ENCODE measurements at regions not wholly inside any gene's neighbourhood (a gene's known extent, or its start where the extent isn't known, plus 50 kb on each side); places are given as distances from the start of the nearest gene placed in this dataset.
A peak's percentile ranks its signal among the peaks of the same experiment; 100 is the strongest.
"Not testable (repeated sequence)": the region's sequence is repeated elsewhere in the genome, so short reads cannot be mapped to it uniquely, and the experiment has no call there.

DNA sequence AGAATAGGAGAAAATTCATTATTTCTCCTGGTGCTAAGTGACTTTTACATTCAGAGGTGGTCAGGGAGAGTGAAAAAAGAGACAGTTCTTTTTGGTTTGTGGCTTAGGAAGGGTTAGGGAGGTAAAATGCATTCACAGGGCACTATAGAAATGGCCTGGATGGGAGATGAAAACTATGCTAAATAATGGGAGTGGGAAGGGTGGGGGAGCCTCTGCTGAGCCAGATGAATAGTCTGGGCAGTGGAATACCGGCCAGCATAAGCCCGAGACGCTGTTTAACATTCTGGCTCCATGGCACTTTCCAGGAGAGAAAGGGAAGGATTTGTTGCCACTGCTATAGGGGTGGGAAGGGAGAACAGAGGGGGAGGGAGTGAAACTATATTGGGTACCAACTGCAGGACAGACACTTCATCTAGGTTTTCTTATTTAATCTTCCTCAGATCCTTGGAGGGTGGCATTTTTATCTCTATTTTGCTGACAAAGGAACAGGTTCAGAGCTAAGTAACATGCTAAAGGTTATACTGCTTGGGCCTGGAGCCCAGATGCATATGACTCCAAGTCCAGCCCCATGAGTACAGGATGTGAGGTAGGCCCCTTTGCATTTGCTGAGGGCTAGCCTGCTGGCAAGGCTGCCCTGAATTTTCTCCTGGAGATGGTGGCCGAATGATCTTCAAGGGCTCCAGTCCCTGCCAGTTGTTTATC lies 372.4 kb downstream of the CCSER2 start:
- DNase-seq: no peak

DNA sequence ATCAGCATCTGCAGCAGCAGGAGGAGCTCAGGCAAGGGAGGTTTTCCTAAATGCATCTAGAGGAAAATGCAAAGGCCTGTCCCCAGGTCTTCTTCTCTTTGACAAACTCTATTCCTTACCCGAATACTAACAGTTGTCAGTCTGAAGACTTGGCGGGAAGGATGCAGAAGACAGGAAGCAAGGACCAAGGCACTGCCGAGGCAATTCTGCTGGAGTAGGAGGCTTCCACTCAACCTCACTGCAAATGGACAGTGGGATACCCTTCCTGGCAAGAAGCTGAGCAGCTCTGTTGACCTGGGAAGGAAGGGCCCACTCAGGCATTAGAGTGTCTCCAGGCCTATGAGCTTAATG lies 373.0 kb downstream of the CCSER2 start:
- DNase-seq: no peak

DNA sequence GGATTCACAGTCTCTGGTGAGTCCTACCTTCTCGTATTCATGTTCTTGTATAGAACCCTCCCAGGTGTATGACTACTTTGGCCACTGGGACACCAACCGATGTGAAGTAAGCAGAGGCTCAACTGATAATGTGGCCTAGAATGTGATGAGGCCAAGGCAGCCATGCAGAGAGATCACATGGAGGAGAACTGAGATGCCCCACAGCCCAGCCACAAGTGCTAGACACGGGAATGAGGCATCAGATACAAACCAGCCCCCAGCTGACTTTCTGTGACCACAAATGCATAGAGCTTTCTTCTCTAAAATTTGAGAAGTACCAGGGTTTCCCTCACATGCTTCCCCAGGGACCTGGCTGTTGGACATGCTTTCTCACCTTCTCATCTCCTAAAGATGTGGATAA lies 375.7 kb downstream of the CCSER2 start:
- DNase-seq: no peak

DNA sequence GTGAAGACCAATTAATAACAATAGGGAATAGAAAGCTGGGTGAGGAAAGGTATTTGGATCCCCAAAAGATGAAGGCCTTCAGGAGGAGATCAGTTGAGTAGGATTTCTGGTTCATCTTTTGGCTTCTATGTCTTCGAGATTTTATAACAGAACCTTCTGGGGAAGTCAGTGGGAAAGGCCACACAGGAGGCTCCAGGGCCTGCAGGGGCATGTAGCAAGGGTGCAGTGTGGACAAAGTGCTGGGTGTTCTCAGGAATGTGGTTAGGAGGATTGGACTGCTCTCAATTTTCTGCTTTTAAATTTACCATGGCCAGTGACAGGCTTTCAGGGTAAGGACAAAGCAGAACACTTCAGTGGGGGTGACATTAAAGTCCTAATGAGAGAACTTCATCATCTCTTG lies 378.0 kb downstream of the CCSER2 start:
- DNase-seq: no peak

DNA sequence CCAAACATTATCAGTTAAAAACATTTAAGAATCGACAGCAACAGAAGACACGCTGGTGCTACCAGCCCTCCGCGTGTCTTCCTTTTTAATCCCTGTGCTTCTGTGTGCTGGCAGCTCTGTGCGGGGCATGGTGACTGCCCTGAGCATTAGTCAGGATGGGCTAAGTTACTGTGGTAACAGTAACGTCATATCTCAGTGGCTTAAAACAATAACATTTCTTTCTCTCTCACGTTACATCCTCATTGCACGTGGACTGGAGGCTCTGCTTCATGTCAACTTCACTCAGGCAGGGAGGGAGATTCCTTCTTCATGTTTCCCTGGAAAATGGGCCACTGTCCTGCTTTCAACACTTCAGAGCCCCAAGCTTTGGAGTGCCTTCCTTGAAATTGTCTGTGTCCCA lies 378.5 kb downstream of the CCSER2 start:
- no peak for DNase-seq

DNA sequence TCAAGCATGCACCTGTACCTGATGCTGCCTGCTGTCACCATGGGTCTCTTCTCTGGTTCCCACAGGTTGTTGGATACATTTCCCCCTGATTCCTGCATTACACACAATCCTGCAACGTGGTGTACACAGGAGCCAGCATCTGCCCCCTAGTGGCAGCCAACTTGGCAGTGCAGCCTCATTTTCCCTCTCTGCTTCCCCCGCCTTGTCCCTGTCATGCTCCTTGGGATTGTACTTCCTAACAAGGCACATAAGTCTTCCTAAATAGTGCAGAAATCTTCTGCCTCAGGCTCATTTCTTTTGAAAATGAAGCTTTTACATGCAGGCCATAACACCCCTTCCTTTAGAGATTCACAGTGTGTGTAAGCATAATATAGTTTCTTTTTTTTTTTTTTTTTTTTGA lies 387.5 kb downstream of the CCSER2 start:
- peak in 1 of 56 donors; percentile 2 for DNase-seq

DNA sequence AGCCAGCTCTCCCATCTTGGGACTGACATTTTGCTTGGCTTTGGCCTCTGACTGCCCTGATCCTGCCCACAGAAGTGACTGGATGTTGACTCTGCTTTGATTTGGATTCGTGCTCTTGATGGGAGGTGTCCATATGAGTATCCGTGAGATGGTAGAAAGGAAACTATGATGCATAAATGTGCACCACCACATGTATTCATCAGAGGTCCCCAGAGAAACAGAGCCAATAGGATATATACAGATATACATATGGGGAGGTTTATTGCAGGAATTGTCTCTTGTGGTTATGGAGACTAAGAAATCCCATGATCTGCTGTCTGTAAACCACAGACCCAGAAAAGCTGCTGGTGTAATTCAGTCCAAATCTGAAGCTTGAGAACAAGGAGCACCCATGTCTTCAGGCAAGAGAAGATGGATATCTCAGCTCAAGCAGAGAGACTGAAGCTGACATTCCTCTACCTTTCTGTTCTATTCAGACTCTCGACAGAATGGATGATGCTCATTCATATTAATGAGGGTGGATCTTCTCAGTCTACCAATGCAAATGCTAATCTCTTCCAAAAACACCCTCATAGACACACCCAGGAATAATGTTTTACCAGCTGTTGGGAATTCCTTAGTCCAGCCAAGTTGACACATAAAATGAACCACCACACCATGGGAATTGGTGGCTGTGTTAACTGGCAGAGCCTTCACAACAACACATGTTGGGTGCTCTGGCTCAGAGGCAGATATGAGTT lies 390.7 kb downstream of the CCSER2 start:
- DNase-seq: no peak

DNA sequence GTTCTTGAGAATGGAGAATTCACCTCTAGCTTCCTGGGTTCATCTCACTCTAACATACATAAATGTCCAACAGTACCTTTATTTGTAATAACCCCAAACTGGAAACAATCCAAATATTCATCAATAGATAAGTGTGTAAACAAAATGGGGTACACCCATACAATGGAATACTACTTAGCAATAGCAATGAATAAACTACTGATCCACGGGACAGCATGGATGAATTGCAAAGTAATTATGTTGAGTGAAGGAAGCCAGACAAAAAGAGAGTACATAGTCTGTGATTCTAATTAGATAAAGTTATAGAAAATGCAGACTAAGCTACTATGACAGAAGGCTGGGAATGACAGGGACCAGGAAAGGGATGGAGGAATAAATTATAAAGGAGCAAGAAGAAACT lies 391.3 kb downstream of the CCSER2 start:
- DNase-seq: no peak

DNA sequence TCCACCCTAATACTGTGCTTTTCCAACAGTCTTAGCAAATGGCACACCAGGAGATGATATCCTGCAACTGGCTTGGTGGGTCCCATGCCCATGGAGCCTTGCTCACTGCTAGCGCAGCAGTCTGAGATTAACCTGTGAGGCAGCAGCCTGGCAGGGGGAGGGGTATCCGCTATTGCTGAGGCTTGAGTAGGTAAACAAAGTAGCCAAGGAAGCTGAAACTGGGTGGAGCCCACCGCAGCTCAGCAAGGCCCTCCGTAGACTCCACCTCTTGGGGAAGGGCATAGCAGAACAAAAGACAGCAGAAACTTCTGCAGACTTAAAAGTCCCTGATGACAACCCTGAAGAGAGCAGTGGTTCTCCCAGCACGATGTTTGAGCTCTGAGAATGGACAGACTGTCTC lies 399.0 kb downstream of the CCSER2 start:
- DNase-seq: no peak

DNA sequence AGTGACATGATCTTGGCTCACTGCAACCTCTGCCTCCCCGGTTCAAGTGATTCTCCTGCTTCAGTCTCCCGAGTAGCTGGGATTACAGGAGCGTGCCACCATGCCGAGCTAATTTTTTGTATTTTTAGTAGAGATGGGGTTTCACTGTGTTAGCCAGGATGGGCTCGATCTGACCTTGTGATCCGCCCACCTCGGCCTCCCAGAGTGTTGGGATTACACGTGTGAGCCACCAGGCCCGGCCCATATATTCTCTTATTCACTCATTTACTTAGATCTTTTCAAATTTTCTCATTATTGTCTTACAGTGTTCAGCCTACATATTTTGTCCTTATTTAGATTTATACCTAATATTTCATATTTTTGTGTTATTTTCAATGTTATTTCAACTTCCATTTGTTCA lies 410.7 kb downstream of the CCSER2 start:
- DNase-seq: not testable (repeated sequence)

DNA sequence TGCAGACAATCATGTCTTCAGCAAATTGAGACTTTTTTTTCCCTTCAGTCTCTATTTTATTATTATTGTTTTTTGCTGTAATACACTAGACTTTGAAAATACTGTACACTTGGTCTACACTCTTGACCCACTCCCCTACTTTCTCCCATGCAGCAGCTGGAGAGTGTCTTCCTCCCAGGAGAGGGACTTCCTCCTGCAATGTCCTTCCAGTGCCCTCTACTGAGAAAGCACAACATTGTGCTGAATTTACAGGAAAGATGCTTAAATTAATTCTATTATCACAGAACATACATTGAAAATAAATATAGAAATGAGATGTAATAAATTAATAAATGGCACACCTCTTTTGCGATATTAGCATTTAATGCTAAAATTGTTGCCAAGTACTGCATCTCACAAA lies 411.3 kb downstream of the CCSER2 start:
- DNase-seq: no peak

DNA sequence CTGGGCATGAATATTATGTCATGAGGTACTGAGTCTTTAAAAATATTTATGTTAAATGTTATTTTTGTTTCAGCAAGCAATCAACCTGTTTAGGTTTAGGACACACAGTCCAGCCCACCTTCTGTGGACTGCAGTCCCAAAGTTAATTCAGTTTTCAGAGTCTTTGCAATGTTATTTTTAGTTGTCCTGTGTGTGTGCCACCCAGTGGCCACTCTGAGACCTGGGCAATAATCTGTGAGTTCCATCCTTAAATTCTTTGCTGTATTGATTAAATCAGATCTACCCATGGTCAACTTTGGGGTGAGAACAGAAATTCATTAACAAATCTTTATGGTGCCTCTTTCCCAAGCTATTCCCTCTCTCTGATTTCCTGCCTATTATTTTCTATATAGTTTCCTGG lies 415.1 kb downstream of the CCSER2 start:
- no peak for DNase-seq

DNA sequence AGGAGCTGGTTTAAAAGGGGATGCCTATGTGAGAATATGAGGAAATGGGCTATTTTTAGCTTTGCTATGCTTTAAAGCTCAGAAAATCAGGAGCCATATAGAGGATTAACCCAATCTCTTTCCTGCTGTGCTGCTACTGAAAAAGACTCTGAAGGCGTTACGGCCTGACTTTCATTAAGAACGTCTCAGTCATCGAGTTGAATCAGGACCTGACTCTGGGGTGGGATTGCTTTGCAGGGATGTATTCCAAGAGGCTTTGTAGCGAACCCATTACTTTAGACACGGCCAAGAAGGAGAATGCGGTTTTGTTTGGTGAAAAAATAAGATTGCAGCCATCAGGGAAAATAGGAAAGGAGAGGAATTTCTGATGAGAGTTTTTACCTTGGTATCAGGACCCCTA lies 426.9 kb downstream of the CCSER2 start:
- no peak for DNase-seq

DNA sequence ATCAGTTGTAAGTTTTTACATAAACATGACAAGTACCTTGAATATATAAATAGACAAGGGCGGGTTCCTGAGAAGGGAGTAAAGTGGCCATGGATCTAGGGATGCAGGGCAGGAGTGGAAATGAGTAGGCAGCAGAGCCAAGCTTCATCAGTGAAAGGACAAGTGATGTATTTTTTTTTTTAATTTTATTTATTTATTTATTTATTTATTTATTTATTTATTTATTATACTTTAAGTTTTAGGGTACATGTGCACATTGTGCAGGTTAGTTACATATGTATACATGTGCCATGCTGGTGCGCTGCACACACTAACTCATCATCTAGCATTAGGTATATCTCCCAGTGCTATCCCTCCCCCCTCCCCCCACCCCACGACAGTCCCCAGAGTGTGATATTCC lies 428.3 kb downstream of the CCSER2 start:
- DNase-seq: not testable (repeated sequence)

DNA sequence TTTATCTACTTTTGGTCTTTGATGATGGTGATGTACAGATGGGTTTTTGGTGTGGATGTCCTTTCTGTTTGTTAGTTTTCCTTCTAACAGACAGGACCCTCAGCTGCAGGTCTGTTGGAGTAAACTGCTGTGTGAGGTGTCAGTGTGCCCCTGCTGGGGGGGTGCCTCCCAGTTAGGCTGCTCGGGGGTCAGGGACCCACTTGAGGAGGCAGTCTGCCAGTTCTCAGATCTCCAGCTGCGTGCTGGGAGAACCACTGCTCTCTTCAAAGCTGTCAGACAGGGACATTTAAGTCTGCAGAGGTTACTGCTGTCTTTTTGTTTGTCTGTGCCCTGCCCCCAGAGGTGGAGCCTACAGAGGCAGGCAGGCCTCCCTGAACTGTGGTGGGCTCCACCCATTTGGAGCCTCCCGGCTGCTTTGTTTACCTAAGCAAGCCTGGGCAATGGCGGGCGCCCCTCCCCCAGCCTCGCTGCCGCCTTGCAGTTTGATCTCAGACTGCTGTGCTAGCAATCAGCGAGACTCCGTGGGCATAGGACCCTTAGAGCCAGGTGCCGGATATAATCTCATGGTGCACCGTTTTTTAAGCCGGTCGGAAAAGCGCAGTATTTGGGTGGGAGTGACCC lies 433.7 kb downstream of the CCSER2 start:
- not testable (repeated sequence) for DNase-seq

DNA sequence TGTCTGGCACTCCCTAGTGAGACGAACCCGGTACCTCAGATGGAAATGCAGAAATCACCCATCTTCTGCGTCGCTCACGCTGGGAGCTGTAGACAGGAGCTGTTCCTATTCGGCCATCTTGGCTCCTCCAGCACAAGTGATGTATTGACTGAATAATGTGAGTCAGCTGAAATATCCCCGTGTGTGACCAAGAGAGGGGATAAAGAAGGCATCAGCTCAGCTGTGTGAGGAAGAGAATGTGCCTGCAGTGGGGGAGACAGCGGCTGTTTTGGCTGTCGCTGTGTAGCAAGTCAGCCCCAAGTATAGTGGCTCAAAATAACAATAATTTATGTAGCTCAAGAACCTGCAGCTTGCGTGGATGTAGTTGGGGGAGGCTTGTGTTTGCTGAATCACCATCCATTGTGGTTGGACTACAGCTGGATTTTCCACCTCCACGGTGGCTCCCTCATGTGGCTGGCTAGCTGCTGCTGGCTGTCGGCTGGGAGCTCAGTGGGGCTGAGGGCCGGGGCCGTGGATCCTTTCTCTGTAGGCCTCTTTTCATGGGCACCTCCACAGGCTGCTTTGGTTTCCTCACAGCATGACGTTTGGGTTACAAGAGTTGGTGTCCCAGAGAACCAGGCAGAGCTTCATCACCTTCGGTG lies 434.5 kb downstream of the CCSER2 start:
- no peak for DNase-seq

DNA sequence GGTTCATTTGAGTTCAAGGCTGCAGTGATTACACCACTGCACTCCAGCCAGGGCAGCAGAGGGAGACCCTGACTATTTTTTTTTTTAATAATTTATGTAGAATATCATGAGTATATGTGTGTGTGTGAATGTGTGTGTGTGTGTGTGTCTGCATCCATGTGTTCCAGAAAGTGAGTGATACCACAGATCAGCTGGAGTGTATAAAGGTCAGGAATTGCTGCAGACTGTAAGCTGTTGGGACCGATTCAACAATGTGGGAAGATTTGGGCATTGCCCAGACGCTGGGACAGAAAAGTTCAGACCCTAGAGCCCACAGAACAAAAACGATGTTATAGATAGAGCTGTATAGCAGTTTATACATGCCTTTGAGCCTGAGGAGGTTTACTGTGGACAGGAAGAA lies 435.6 kb downstream of the CCSER2 start:
- no peak for DNase-seq

DNA sequence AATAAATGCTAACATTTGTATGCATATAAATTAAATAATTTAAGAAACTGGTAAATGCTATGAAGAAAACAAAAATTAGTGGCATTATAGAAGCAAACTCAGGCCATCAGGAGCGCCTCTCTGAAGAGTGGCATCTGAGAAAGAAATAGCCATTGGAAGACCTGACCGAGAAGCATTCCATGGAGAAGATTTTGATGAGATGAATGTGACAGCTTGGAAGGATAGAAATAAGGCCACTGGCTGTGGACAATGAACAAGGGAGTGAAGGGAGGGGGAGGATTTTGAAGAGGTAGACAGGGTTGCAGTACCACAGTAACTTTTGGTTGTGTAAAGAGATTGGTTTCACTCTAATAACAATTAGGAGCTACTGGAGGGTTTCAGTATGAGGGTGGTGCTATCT lies 436.7 kb downstream of the CCSER2 start:
- no peak for DNase-seq

DNA sequence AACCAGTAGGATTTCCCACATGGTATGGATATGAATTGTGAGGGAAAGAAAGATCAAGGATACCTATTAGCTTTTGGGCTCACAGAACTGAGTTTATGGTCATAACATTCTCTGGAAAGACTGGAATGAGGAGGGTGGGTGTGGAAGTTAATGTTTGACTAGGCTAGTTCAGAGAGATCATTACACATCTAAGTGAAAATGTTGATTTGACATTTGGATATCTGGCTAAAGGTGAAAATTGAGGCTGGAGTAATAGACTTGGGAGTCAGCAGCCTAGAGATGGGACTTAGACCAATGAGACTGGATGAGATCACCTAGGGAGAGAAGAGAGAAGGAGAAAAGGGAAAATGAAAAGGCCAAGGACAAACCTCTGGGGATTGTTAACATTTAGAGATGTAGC lies 437.3 kb downstream of the CCSER2 start:
- DNase-seq: no peak

DNA sequence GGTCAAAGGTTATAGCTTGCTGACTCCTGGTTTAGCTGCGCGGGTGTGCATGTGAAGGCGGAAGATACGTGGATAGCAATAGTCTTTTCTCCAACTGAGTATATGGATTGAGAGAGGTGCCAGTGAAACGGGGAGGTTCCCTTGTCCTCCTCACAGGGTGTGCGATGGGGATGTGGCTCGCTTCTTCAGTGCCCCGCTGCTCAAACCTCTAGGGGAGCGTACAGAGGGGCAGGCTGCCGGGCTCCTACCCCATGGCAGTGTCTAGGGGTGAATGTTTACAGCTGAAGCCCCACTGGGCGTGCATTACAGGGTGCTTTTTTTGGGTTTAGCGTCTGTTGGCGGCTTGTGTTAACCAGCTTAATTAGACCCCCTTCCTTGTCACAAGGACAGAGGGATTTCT lies 438.5 kb downstream of the CCSER2 start:
- DNase-seq: no peak

DNA sequence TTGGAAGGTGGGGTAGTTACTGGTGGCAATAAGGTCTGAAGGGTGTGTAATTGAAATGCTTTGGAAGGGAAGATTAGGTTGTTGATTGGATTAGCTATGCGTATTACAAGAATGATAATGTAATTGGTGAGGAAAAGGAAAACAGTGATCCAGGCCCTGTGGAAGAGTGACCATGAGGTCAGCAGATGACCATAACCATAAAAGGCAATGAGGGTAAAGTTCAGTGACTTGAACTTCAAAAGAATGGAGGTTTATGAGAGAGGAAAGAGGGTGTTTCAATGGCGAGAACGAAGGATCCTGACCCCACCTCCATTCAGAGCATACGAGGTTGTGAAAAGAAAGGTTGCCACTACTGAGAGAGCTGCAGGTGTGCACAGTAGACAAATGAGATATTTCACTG lies 439.7 kb downstream of the CCSER2 start:
- DNase-seq: no peak

DNA sequence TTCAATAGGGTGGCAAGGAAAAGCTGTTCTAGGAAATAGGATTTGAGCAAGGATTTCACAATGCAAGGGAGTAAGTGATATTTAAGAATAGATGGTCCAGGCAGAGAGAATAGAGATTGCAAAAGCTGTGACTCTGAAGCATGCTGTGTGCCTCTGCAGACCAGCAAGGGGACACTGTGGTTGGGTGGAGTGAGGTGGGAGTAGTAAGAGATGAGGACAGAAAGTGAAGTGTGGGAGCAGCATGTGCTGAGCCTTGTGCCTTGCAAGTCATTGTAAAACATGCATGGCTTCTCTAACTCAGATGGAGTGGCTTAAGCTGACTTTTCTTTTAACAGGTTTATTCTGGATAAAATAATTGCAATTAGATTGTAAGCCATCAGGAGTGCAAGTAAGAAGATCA lies 442.4 kb downstream of the CCSER2 start:
- no peak for DNase-seq

Measured in nucleus accumbens (tissue), 56 donors.